GM12892 (cell line): ENCODE measurements at regions not wholly inside any gene's neighbourhood (a gene's known extent, or its start where the extent isn't known, plus 50 kb on each side); places are given as distances from the start of the nearest gene placed in this dataset.

ENCODE experiments used
- DNase-seq: peaks from one replicate; pipeline ENCODE4 v3.0.0; 2011; ENCODE audit not compliant: insufficient read length
- FAIRE-seq: peaks from 2 replicates; lab custom pipeline; 2011; peaks lifted over from hg19 to GRCh38; lab: Jason Lieb, UNC
- POLR2A ChIP-seq: IDR thresholded peaks from 2 replicates; pipeline ENCODE4 v1.6.1; 2011; ENCODE audit warnings: low read depth, low read length, control low read depth
- POLR2AphosphoS5 ChIP-seq: IDR thresholded peaks from 2 replicates; pipeline ENCODE4 v1.6.1; 2011; ENCODE audit warnings: low read depth, low read length, control low read depth
- TAF1 ChIP-seq: IDR thresholded peaks from 2 replicates; pipeline ENCODE4 v1.6.1; 2011; ENCODE audit warnings: low read depth, mild to moderate bottlenecking, control low read depth, low read length, borderline replicate concordance

GRCh38 chr2:16195681-16196070 lies 255.3 kb downstream of the MYCN start:
- DNase-seq (no peak), FAIRE-seq (no peak)
- TF ChIP-seq TAF1, result no peak
- no peak for TF ChIP-seq POLR2A
- no peak for TF ChIP-seq POLR2AphosphoS5

- TF ChIP-seq POLR2A (no peak), POLR2AphosphoS5 (no peak), TAF1 (no peak)
- no peak for DNase-seq
- no peak for FAIRE-seq
Observed at GRCh38 chr2:16194931-16195680, 254.8 kb downstream of the MYCN start.

GRCh38 chr2:16194530-16194929 lies 254.2 kb downstream of the MYCN start:
- no peak for TF ChIP-seq POLR2A
- no peak for TF ChIP-seq POLR2AphosphoS5
- TF ChIP-seq TAF1, result no peak
- FAIRE-seq, result no peak
- DNase-seq, result no peak

GRCh38 chr2:16194096-16194390 lies 253.7 kb downstream of the MYCN start:
- no peak for DNase-seq

GRCh38 chr2:16192416-16193216 lies 252.3 kb downstream of the MYCN start:
- FAIRE-seq (no peak), DNase-seq (no peak)
- TF ChIP-seq POLR2AphosphoS5 (no peak), TAF1 (no peak), POLR2A (no peak)

More at GRCh38 chr2:16194096-16194390, 253.7 kb downstream of the MYCN start:
- TF ChIP-seq TAF1 (no peak), POLR2A (no peak), POLR2AphosphoS5 (no peak)
- FAIRE-seq, result no peak

GRCh38 chr2:16191431-16192200 lies 251.3 kb downstream of the MYCN start:
- DNase-seq, result no peak
- FAIRE-seq, result no peak
- no peak for TF ChIP-seq TAF1
- no peak for TF ChIP-seq POLR2A
- TF ChIP-seq POLR2AphosphoS5, result no peak

GRCh38 chr2:16190446-16191270 lies 250.3 kb downstream of the MYCN start:
- TF ChIP-seq POLR2A, result no peak
- FAIRE-seq, result no peak

GRCh38 chr2:16189836-16190160 lies 249.4 kb downstream of the MYCN start:
- TF ChIP-seq POLR2AphosphoS5, result no peak
- no peak for TF ChIP-seq POLR2A
- no peak for TF ChIP-seq TAF1
- DNase-seq, result no peak
- FAIRE-seq, result no peak

More at GRCh38 chr2:16190446-16191270, 250.3 kb downstream of the MYCN start:
- DNase-seq, result no peak

- no peak for FAIRE-seq
- no peak for DNase-seq
- TF ChIP-seq POLR2A (no peak), POLR2AphosphoS5 (no peak), TAF1 (no peak)
Observed at GRCh38 chr2:16189029-16189835, 248.9 kb downstream of the MYCN start.

GRCh38 chr2:16188261-16188890 lies 248.0 kb downstream of the MYCN start:
- DNase-seq (no peak), FAIRE-seq (no peak)
- TF ChIP-seq POLR2A (no peak), TAF1 (no peak), POLR2AphosphoS5 (no peak)
